GM12872 (cell line): ENCODE measurements at regions not wholly inside any gene's neighbourhood (a gene's known extent, or its start where the extent isn't known, plus 50 kb on each side); places are given as distances from the start of the nearest gene placed in this dataset.

Source experiments
- CTCF ChIP-seq: IDR thresholded peaks from 3 replicates; pipeline ENCODE4 v1.5.1; 2011; ENCODE audit warnings: low read depth, mild to moderate bottlenecking, low read length, moderate library complexity; ENCODE audit not compliant: insufficient read depth

- no peak for TF ChIP-seq CTCF
These were observed 118.9 kb downstream of the IRS1 start for GRCh38 chr2:226680719-226681118.

DNA sequence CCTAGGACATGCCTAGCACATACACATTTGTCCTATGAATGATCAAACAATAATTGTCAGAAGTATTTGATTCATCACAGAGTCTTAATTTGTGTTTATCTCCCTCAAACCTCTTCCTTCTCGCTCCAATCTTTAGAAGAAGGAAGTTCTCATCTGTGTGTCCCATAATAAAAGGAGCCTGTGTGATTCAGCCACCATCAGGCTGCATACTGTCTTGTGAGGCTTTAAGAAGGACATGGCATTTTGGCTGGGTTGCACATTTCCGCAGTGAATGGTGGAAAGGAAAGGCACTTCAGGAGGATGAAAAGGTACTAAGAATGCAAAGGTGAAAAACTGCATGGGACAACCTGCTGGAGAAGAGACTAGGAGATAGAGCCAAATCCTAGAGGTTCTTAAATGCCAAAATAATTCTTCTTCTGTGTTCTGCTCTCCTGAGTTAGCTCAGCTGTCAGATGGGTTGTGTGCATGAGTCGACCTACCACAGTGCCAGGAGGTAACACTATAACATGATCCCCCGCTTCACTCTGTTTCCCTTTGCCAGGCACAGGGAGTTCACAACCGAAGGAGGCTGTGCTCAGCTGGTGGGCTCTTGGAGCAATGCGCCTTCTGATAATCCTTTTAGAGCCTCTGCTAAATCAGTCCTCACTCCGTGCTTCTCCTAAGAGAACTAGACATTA lies 120.1 kb downstream of the IRS1 start:
- TF ChIP-seq CTCF: no peak

DNA sequence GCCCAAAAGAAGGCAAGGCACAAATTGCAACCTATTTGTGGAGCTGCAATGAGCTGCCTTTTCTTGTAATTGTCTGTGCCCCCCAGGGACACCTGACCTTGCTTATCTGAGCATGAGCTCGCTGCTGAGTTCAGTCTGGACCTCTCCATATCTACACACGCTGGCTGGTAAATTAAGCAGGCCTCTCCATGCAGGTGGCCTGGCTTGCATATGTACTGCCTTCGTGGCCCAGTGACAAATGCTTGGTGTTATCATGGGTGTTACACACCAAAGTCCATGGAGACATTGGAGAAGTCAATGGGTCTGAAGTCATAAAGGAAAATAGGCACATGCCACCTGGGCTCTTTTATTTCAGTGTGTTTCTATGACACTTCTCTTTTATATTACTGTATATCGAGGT lies 121.2 kb downstream of the IRS1 start:
- no peak for TF ChIP-seq CTCF

DNA sequence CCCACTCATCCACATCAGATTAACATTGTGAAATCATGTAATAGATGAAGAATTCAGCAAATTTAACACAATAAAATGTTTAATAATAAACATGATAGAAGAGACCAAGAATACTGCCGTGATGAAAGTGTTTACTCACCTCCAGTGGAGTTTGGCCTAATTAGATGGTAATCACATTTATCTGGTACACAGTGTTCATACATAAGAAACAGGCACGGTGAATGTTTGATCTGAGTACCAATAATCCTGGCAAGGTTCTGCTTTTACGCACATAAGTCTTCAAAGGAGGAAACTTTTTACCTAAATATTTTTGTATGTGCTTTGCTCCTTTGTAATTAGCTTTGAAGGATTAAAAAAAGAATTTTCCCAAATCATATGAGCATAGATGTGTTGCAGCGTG lies 122.5 kb downstream of the IRS1 start:
- TF ChIP-seq CTCF: no peak

DNA sequence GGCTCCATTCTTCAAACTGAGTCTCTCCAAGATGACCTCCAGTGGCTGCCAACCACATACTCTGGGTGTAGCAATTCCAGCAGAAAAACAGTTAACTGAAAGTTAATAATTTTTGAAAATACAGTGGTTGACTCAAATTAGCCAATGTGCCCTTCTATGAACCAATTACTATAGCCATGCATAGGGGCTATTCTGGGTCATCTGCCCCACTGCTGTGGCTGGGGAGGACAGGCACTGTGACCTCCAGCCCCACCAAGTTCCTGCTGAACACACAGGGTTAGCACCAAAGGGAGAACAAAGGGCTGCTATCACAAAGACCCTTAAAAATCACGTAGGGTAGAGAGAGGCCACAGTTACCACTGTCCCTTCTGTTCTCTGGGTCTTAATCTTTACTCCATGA lies 123.0 kb downstream of the IRS1 start:
- TF ChIP-seq CTCF: no peak

GRCh38 chr2:226674123-226674522 lies 125.5 kb downstream of the IRS1 start:
- no peak for TF ChIP-seq CTCF

- TF ChIP-seq CTCF: no peak
These were observed 126.3 kb downstream of the IRS1 start for GRCh38 chr2:226673314-226673723.

- no peak for TF ChIP-seq CTCF
These were observed 128.4 kb downstream of the IRS1 start for GRCh38 chr2:226671141-226671676.
